ENCODE measurements at regions not wholly inside any gene's neighbourhood (a gene's known extent, or its start where the extent isn't known, plus 50 kb on each side); places are given as distances from the start of the nearest gene placed in this dataset.
"Not testable (repeated sequence)": the region's sequence is repeated elsewhere in the genome, so short reads cannot be mapped to it uniquely, and the experiment has no call there.

- H3K4me3 ChIP-seq (ENCODE audit: low read length): no peak overlapping the region
- H3K27me3 Mint-ChIP-seq: no peaks in the 10 kb centered on the region
- no peaks in the 10 kb centered on the region for H3K4me1 Mint-ChIP-seq
- H3K27me3 ChIP-seq (ENCODE audit: control insufficient read depth in 2 of 2, insufficient read depth in 2 of 2, low read length in 2 of 2): no peaks in the 10 kb centered on the region
- intact Hi-C loops (cut with micrococcal nuclease): no loop called here
- CTCF ChIA-PET: no interaction called here
- H3K27ac ChIP-seq (ENCODE audit: low read depth, low read length): no peak overlapping the region
- POLR2A ChIA-PET: no interaction called here
- no peaks in the 10 kb centered on the region for H3K4me1 ChIP-seq (ENCODE audit: control insufficient read depth in 2 of 2, insufficient read depth in 2 of 2, low read length in 2 of 2)
- peaks cover 0 to 5% (median 2%) of the 10 kb centered on the region in 11 donors for H3K9me3 Mint-ChIP-seq
- no peaks in the 10 kb centered on the region for H3K36me3 Mint-ChIP-seq
- no peak overlapping the region for H3K27ac Mint-ChIP-seq
- no peaks in the 10 kb centered on the region for H3K36me3 ChIP-seq (ENCODE audit: control insufficient read depth in 2 of 3, insufficient read depth in 3 of 3, low read length in 3 of 3)
- ATAC-seq: no peak
- H3K9me3 ChIP-seq (ENCODE audit: control insufficient read depth in 2 of 3, low read length in 3 of 3): no peaks in the 10 kb centered on the region
- no peak for DNase-seq
- H3K4me3 Mint-ChIP-seq: no peak overlapping the region
These were observed 714.6 kb downstream of the CD109 start for GRCh38 chr6:74410630-74411029.

GRCh38 chr6:74409447-74409846 is 713.4 kb downstream of the CD109 start:
- no peaks in the 10 kb centered on the region for H3K9me3 ChIP-seq (ENCODE audit: control insufficient read depth in 2 of 3, low read length in 3 of 3)
- H3K4me1 ChIP-seq (ENCODE audit: control insufficient read depth in 2 of 2, insufficient read depth in 2 of 2, low read length in 2 of 2): no peaks in the 10 kb centered on the region
- ATAC-seq (no peak), DNase-seq (no peak)
- no peaks in the 10 kb centered on the region for H3K36me3 ChIP-seq (ENCODE audit: control insufficient read depth in 2 of 3, insufficient read depth in 3 of 3, low read length in 3 of 3)
- Mint-ChIP-seq H3K4me3 (no peak overlapping the region), H3K9me3 (peaks cover 0 to 5% (median 2%) of the 10 kb centered on the region in 11 donors), H3K27me3 (no peaks in the 10 kb centered on the region), H3K4me1 (no peaks in the 10 kb centered on the region), H3K36me3 (no peaks in the 10 kb centered on the region), H3K27ac (no peak overlapping the region)
- no peak overlapping the region for H3K4me3 ChIP-seq (ENCODE audit: low read length)
- no peak overlapping the region for H3K27ac ChIP-seq (ENCODE audit: low read depth, low read length)
- ChIA-PET POLR2A (no interaction called here), CTCF (no interaction called here)
- intact Hi-C loops (cut with micrococcal nuclease): no loop called here
- H3K27me3 ChIP-seq (ENCODE audit: control insufficient read depth in 2 of 2, insufficient read depth in 2 of 2, low read length in 2 of 2): no peaks in the 10 kb centered on the region

GRCh38 chr6:74408844-74409243 is 712.8 kb downstream of the CD109 start:
- Histone ChIP-seq H3K4me3 (ENCODE audit: low read length) (no peak overlapping the region), H3K27me3 (ENCODE audit: control insufficient read depth in 2 of 2, insufficient read depth in 2 of 2, low read length in 2 of 2) (no peaks in the 10 kb centered on the region), H3K4me1 (ENCODE audit: control insufficient read depth in 2 of 2, insufficient read depth in 2 of 2, low read length in 2 of 2) (no peaks in the 10 kb centered on the region), H3K36me3 (ENCODE audit: control insufficient read depth in 2 of 3, insufficient read depth in 3 of 3, low read length in 3 of 3) (no peaks in the 10 kb centered on the region), H3K9me3 (ENCODE audit: control insufficient read depth in 2 of 3, low read length in 3 of 3) (no peaks in the 10 kb centered on the region), H3K27ac (ENCODE audit: low read depth, low read length) (no peak overlapping the region)
- H3K9me3 Mint-ChIP-seq: peaks cover 0 to 5% (median 2%) of the 10 kb centered on the region in 11 donors
- ATAC-seq (no peak), DNase-seq (no peak)
- H3K4me1 Mint-ChIP-seq: no peaks in the 10 kb centered on the region
- H3K4me3 Mint-ChIP-seq: no peak overlapping the region
- no peaks in the 10 kb centered on the region for H3K36me3 Mint-ChIP-seq
- CTCF ChIA-PET: no interaction called here
- intact Hi-C loops (cut with micrococcal nuclease): no loop called here
- H3K27me3 Mint-ChIP-seq: no peaks in the 10 kb centered on the region
- no peak overlapping the region for H3K27ac Mint-ChIP-seq
- POLR2A ChIA-PET: no interaction called here

GRCh38 chr6:74404366-74404765 is 708.4 kb downstream of the CD109 start:
- Histone ChIP-seq H3K36me3 (ENCODE audit: control insufficient read depth in 2 of 3, insufficient read depth in 3 of 3, low read length in 3 of 3) (no peaks in the 10 kb centered on the region), H3K27ac (ENCODE audit: low read depth, low read length) (no peak overlapping the region), H3K9me3 (ENCODE audit: control insufficient read depth in 2 of 3, low read length in 3 of 3) (no peaks in the 10 kb centered on the region), H3K4me1 (ENCODE audit: control insufficient read depth in 2 of 2, insufficient read depth in 2 of 2, low read length in 2 of 2) (no peaks in the 10 kb centered on the region), H3K27me3 (ENCODE audit: control insufficient read depth in 2 of 2, insufficient read depth in 2 of 2, low read length in 2 of 2) (no peaks in the 10 kb centered on the region), H3K4me3 (ENCODE audit: low read length) (no peak overlapping the region)
- ChIA-PET POLR2A (no interaction called here), CTCF (no interaction called here)
- H3K9me3 Mint-ChIP-seq: peaks cover 2 to 18% (median 6%) of the 10 kb centered on the region in 11 donors
- H3K4me3 Mint-ChIP-seq: no peak overlapping the region
- H3K27me3 Mint-ChIP-seq: peaks cover 0 to 2% (median 0%) of the 10 kb centered on the region in 5 donors
- no peaks in the 10 kb centered on the region for H3K36me3 Mint-ChIP-seq
- intact Hi-C loops (cut with micrococcal nuclease): no loop called here
- H3K4me1 Mint-ChIP-seq: no peaks in the 10 kb centered on the region
- DNase-seq: no peak
- no peak for ATAC-seq
- H3K27ac Mint-ChIP-seq: no peak overlapping the region

- DNase-seq (no peak), ATAC-seq (no peak)
- H3K27me3 Mint-ChIP-seq: peaks cover 0 to 4% (median 0%) of the 10 kb centered on the region in 5 donors
- ChIA-PET CTCF (no interaction called here), POLR2A (no interaction called here)
- H3K9me3 Mint-ChIP-seq: peaks cover 0 to 20% (median 6%) of the 10 kb centered on the region in 11 donors
- H3K4me1 Mint-ChIP-seq: no peaks in the 10 kb centered on the region
- Histone ChIP-seq H3K4me3 (ENCODE audit: low read length) (no peak overlapping the region), H3K36me3 (ENCODE audit: control insufficient read depth in 2 of 3, insufficient read depth in 3 of 3, low read length in 3 of 3) (no peaks in the 10 kb centered on the region), H3K9me3 (ENCODE audit: control insufficient read depth in 2 of 3, low read length in 3 of 3) (no peaks in the 10 kb centered on the region), H3K4me1 (ENCODE audit: control insufficient read depth in 2 of 2, insufficient read depth in 2 of 2, low read length in 2 of 2) (no peaks in the 10 kb centered on the region), H3K27me3 (ENCODE audit: control insufficient read depth in 2 of 2, insufficient read depth in 2 of 2, low read length in 2 of 2) (no peaks in the 10 kb centered on the region), H3K27ac (ENCODE audit: low read depth, low read length) (no peak overlapping the region)
- intact Hi-C loops (cut with micrococcal nuclease): no loop called here
- H3K36me3 Mint-ChIP-seq: no peaks in the 10 kb centered on the region
- no peak overlapping the region for H3K4me3 Mint-ChIP-seq
- no peak overlapping the region for H3K27ac Mint-ChIP-seq
These were observed 706.8 kb downstream of the CD109 start for GRCh38 chr6:74402781-74403180.

GRCh38 chr6:74378437-74378836 is 682.4 kb downstream of the CD109 start:
- H3K4me1 Mint-ChIP-seq; H3K36me3 ChIP-seq (ENCODE audit: control insufficient read depth in 2 of 3, insufficient read depth in 3 of 3, low read length in 3 of 3); CTCF ChIA-PET; H3K27me3 Mint-ChIP-seq; DNase-seq; H3K9me3 ChIP-seq (ENCODE audit: control insufficient read depth in 2 of 3, low read length in 3 of 3); POLR2A ChIA-PET; ATAC-seq; H3K27me3 ChIP-seq (ENCODE audit: control insufficient read depth in 2 of 2, insufficient read depth in 2 of 2, low read length in 2 of 2); H3K4me3 ChIP-seq (ENCODE audit: low read length); H3K4me1 ChIP-seq (ENCODE audit: control insufficient read depth in 2 of 2, insufficient read depth in 2 of 2, low read length in 2 of 2); intact Hi-C loops (cut with micrococcal nuclease); H3K36me3 Mint-ChIP-seq; H3K4me3 Mint-ChIP-seq; H3K27ac ChIP-seq (ENCODE audit: low read depth, low read length); H3K27ac Mint-ChIP-seq: not testable (repeated sequence)
- peaks cover 0 to 11% (median 3%) of the 10 kb centered on the region in 11 donors for H3K9me3 Mint-ChIP-seq

- ATAC-seq (no peak), DNase-seq (no peak)
- no peaks in the 10 kb centered on the region for H3K9me3 ChIP-seq (ENCODE audit: control insufficient read depth in 2 of 3, low read length in 3 of 3)
- no peaks in the 10 kb centered on the region for H3K4me1 ChIP-seq (ENCODE audit: control insufficient read depth in 2 of 2, insufficient read depth in 2 of 2, low read length in 2 of 2)
- no peaks in the 10 kb centered on the region for H3K36me3 ChIP-seq (ENCODE audit: control insufficient read depth in 2 of 3, insufficient read depth in 3 of 3, low read length in 3 of 3)
- Mint-ChIP-seq H3K4me1 (peaks cover 0 to 2% (median 0%) of the 10 kb centered on the region in 7 donors), H3K4me3 (no peak overlapping the region), H3K27ac (no peak overlapping the region), H3K27me3 (no peaks in the 10 kb centered on the region), H3K9me3 (peaks cover 0 to 4% (median 0%) of the 10 kb centered on the region in 11 donors), H3K36me3 (no peaks in the 10 kb centered on the region)
- H3K27ac ChIP-seq (ENCODE audit: low read depth, low read length): no peak overlapping the region
- ChIA-PET POLR2A (no interaction called here), CTCF (no interaction called here)
- no peak overlapping the region for H3K4me3 ChIP-seq (ENCODE audit: low read length)
- intact Hi-C loops (cut with micrococcal nuclease): no loop called here
- no peaks in the 10 kb centered on the region for H3K27me3 ChIP-seq (ENCODE audit: control insufficient read depth in 2 of 2, insufficient read depth in 2 of 2, low read length in 2 of 2)
These were observed 673.6 kb downstream of the CD109 start for GRCh38 chr6:74369556-74369993.

Data from naive thymus-derived CD4-positive, alpha-beta T cell (primary cell).